22Rv1 (cell line): ENCODE measurements at regions not wholly inside any gene's neighbourhood (a gene's known extent, or its start where the extent isn't known, plus 50 kb on each side); places are given as distances from the start of the nearest gene placed in this dataset.

Experiments used
- H3K27ac ChIP-seq: fragments of 450-650 bp; 2 replicates; pipeline ENCODE4 v1.5.1; 2017
- CTCF ChIP-seq: fragments of 450-650 bp; IDR thresholded peaks from 2 replicates; pipeline ENCODE4 v1.5.1; 2017; ENCODE audit warnings: mild to moderate bottlenecking
- ZFX ChIP-seq: fragments of 450-650 bp; IDR thresholded peaks from 2 replicates; pipeline ENCODE4 v1.6.1; 2017; ENCODE audit warnings: antibody characterized with exemption, borderline replicate concordance

GRCh38 chr20:19860737-19861136, 102.7 kb downstream of the RIN2 start:
- no peak for TF ChIP-seq ZFX
- H3K27ac ChIP-seq: no peak overlapping the region

GRCh38 chr20:19861147-19861759, 103.2 kb downstream of the RIN2 start:
- no peak overlapping the region for H3K27ac ChIP-seq
- no peak for TF ChIP-seq ZFX
- TF ChIP-seq CTCF: no peak

DNA sequence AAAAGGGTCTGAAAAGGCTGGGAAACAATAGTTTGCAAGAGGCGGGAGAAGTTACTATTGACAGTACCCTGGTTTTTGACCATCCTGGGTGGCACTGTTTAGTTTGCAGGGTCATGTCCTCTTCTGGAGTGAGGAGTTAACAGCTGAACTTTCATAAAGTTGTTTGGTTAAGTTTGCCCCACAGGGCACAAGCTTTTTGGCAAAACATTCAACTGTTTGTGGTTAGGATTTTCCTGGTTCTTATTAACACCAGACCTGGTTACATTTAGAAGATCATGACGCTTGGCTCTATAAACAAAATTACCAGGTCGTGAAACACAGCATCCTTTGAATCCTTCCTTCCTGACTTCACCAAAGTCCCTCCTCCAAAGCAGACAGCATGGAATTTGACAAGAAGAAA, 106.1 kb downstream of the RIN2 start:
- no peak overlapping the region for H3K27ac ChIP-seq
- no peak for TF ChIP-seq CTCF
- TF ChIP-seq ZFX: no peak

GRCh38 chr20:19866070-19866469, 108.0 kb downstream of the RIN2 start:
- H3K27ac ChIP-seq: no peak overlapping the region
- TF ChIP-seq ZFX: no peak
- no peak for TF ChIP-seq CTCF

DNA sequence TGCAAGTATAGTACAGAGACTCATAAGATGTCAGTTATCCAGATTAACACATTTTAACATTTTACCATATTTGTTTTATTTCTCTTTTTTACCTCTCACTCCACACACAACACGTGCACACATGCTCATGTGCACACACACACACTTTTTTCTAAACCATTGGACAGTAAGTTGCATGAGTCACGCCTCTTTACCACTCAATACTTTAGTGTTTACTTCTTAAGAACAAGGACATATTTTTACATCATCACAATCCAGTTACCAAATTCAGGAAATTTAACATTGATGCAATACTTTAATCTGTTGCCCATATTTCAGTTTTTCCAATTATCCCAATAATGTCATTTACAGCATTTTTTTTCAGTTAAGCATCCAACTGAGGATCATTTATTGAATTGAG, 109.0 kb downstream of the RIN2 start:
- TF ChIP-seq ZFX (no peak), CTCF (no peak)
- no peak overlapping the region for H3K27ac ChIP-seq

DNA sequence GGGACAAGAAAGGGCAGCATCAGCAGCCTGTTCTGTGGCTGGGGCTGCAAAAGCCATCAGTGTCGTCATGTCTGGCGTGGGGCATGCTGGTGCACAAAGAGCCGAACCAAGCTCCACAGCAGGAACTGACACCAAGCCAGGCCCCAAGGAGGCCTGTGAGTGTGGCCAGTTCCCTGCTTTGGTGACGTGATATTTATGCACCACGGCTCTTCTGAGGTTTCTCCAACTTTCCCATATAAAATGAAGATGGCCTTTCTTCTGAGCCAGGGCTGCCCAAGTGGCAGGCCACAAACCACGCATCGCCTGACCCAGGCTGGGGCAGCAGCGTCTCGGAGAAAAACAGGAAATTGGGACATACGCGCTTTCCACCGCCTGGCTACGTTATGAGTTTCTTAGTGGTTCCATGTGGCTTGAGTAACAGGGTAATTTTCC, 109.9 kb downstream of the RIN2 start:
- TF ChIP-seq ZFX: no peak
- H3K27ac ChIP-seq: no peak overlapping the region

DNA sequence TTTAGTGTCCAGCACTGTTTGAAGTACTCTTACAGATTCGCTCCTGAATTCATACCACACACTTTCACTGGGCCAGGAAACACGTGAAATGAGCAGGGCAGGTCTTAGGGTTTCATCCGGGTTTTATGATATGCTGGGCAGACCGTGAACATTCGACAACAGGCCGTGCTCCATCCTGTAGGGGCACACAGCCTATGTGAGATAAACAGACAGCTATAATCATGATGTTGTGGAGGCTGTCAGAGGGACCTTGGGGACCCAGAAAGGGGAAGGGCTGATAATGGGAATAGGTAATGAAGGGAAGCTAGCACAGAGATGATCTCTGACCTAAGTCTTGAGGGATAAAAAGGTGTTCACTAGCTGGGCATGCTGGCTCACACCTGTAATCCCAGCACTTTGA, 110.4 kb downstream of the RIN2 start:
- TF ChIP-seq CTCF (no peak), ZFX (no peak)
- H3K27ac ChIP-seq: no peak overlapping the region

GRCh38 chr20:19872001-19872400, 113.9 kb downstream of the RIN2 start:
- H3K27ac ChIP-seq: no peak overlapping the region
- no peak for TF ChIP-seq ZFX
- no peak for TF ChIP-seq CTCF
